DOHH2 (cell line): ENCODE measurements at regions not wholly inside any gene's neighbourhood (a gene's known extent, or its start where the extent isn't known, plus 50 kb on each side); places are given as distances from the start of the nearest gene placed in this dataset.

Experiments
- H3F3A ChIP-seq: fragments of 200-600 bp; sonication (generic), shearing (Covaris generic); 2 replicates; pipeline ENCODE4 v1.6.0; 2016; ENCODE audit warnings: antibody characterized with exemption, mild to moderate bottlenecking; ENCODE audit not compliant: control insufficient read depth, insufficient read depth
- H3K27ac ChIP-seq: fragments of 200-600 bp; sonication (generic); 2 replicates; pipeline ENCODE4 v1.5.1; 2014; ENCODE audit warnings: low read depth, mild to moderate bottlenecking, low read length, moderate library complexity
- H3K27me3 ChIP-seq: fragments of 200-600 bp; sonication (generic); 2 replicates; pipeline ENCODE4 v1.6.1; 2014; ENCODE audit warnings: mild to moderate bottlenecking, low read length, mixed read lengths; ENCODE audit not compliant: control insufficient read depth
- H3K36me3 ChIP-seq: fragments of 200-600 bp; sonication (generic); 2 replicates; pipeline ENCODE4 v1.6.1; 2014; ENCODE audit warnings: mild to moderate bottlenecking, low read length, moderate library complexity, mixed read lengths; ENCODE audit not compliant: control insufficient read depth
- H3K4me1 ChIP-seq: fragments of 200-600 bp; sonication (generic); 2 replicates; pipeline ENCODE4 v1.6.1; 2014; ENCODE audit warnings: mild to moderate bottlenecking, low read length, mixed read lengths; ENCODE audit not compliant: control insufficient read depth
- H3K4me2 ChIP-seq: fragments of 200-600 bp; sonication (generic); 2 replicates; pipeline ENCODE4 v1.6.0; 2014; ENCODE audit warnings: mild to moderate bottlenecking, low read length, moderate library complexity
- H3K4me3 ChIP-seq: fragments of 200-600 bp; sonication (generic); 2 replicates; pipeline ENCODE4 v1.5.1; 2014; ENCODE audit warnings: mild to moderate bottlenecking, low read length, mixed read lengths
- H3K79me2 ChIP-seq: fragments of 200-600 bp; sonication (generic); 2 replicates; pipeline ENCODE4 v1.6.1; 2014; ENCODE audit warnings: mild to moderate bottlenecking, low read length, mixed read lengths; ENCODE audit not compliant: control insufficient read depth
- H3K9me2 ChIP-seq: fragments of 200-600 bp; sonication (generic); replicated peaks from 2 replicates; pipeline ENCODE4 v1.6.1; 2014; ENCODE audit warnings: mild to moderate bottlenecking, low read length, mixed read lengths; ENCODE audit not compliant: control insufficient read depth
- H3K9me3 ChIP-seq: fragments of 200-600 bp; sonication (generic); 2 replicates; pipeline ENCODE4 v1.6.1; 2014; ENCODE audit warnings: antibody characterized with exemption, low read length, mixed read lengths; ENCODE audit not compliant: control insufficient read depth, insufficient read depth
- H4K20me1 ChIP-seq: fragments of 200-600 bp; sonication (generic); 2 replicates; pipeline ENCODE4 v1.6.0; 2014; ENCODE audit warnings: low read depth, mild to moderate bottlenecking, antibody characterized with exemption, low read length, moderate library complexity; ENCODE audit not compliant: control insufficient read depth, insufficient read depth
- EZH2phosphoT487 ChIP-seq: fragments of 200-600 bp; sonication (generic); IDR thresholded peaks from 2 replicates; pipeline ENCODE4 v1.6.1; 2017; ENCODE audit warnings: borderline replicate concordance, mild to moderate bottlenecking, antibody characterized with exemption, low read length, moderate library complexity, mixed read lengths
- TF ChIP-seq, protein P1 (sequence below): fragments of 200-600 bp; sonication (generic); IDR thresholded peaks from one replicate; pipeline ENCODE4 v1.5.1; 2014; ENCODE audit warnings: antibody characterized with exemption, mild to moderate bottlenecking, low read depth, low read length; ENCODE audit not compliant: poor library complexity, severe bottlenecking

- Histone ChIP-seq H4K20me1 (no peaks in the 10 kb centered on the region), H3F3A (no peaks in the 10 kb centered on the region), H3K4me2 (no peak overlapping the region), H3K4me1 (no peaks in the 10 kb centered on the region), H3K27ac (no peak overlapping the region), H3K9me2 (no peaks in the 10 kb centered on the region), H3K27me3 (peaks cover 7% of the 10 kb centered on the region; the same call in 1 of the 2 replicates), H3K79me2 (no peaks in the 10 kb centered on the region), H3K4me3 (no peak overlapping the region), H3K36me3 (no peaks in the 10 kb centered on the region), H3K9me3 (peaks cover 5% of the 10 kb centered on the region; the same call in 1 of the 2 replicates)
- TF ChIP-seq EZH2phosphoT487, result no peak
- TF ChIP-seq, protein P1, sequence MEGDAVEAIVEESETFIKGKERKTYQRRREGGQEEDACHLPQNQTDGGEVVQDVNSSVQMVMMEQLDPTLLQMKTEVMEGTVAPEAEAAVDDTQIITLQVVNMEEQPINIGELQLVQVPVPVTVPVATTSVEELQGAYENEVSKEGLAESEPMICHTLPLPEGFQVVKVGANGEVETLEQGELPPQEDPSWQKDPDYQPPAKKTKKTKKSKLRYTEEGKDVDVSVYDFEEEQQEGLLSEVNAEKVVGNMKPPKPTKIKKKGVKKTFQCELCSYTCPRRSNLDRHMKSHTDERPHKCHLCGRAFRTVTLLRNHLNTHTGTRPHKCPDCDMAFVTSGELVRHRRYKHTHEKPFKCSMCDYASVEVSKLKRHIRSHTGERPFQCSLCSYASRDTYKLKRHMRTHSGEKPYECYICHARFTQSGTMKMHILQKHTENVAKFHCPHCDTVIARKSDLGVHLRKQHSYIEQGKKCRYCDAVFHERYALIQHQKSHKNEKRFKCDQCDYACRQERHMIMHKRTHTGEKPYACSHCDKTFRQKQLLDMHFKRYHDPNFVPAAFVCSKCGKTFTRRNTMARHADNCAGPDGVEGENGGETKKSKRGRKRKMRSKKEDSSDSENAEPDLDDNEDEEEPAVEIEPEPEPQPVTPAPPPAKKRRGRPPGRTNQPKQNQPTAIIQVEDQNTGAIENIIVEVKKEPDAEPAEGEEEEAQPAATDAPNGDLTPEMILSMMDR, result no peak
These were observed 75.1 kb upstream of the TCF7L2 start for GRCh38 chr10:112874982-112875381.

GRCh38 chr10:112875476-112876267 is 74.4 kb upstream of the TCF7L2 start:
- no peaks in the 10 kb centered on the region for H3K4me1 ChIP-seq
- no peaks in the 10 kb centered on the region for H3F3A ChIP-seq
- H3K27ac ChIP-seq, result no peak overlapping the region
- peaks cover 7% of the 10 kb centered on the region; the same call in 1 of the 2 replicates for H3K27me3 ChIP-seq
- TF ChIP-seq EZH2phosphoT487, result no peak
- TF ChIP-seq, protein P1, result no peak
- no peak overlapping the region for H3K4me3 ChIP-seq
- H4K20me1 ChIP-seq, result no peaks in the 10 kb centered on the region
- no peaks in the 10 kb centered on the region for H3K79me2 ChIP-seq
- no peak overlapping the region for H3K4me2 ChIP-seq
- H3K9me2 ChIP-seq, result no peaks in the 10 kb centered on the region
- peaks cover 5% of the 10 kb centered on the region; the same call in 1 of the 2 replicates for H3K9me3 ChIP-seq
- no peaks in the 10 kb centered on the region for H3K36me3 ChIP-seq

DNA sequence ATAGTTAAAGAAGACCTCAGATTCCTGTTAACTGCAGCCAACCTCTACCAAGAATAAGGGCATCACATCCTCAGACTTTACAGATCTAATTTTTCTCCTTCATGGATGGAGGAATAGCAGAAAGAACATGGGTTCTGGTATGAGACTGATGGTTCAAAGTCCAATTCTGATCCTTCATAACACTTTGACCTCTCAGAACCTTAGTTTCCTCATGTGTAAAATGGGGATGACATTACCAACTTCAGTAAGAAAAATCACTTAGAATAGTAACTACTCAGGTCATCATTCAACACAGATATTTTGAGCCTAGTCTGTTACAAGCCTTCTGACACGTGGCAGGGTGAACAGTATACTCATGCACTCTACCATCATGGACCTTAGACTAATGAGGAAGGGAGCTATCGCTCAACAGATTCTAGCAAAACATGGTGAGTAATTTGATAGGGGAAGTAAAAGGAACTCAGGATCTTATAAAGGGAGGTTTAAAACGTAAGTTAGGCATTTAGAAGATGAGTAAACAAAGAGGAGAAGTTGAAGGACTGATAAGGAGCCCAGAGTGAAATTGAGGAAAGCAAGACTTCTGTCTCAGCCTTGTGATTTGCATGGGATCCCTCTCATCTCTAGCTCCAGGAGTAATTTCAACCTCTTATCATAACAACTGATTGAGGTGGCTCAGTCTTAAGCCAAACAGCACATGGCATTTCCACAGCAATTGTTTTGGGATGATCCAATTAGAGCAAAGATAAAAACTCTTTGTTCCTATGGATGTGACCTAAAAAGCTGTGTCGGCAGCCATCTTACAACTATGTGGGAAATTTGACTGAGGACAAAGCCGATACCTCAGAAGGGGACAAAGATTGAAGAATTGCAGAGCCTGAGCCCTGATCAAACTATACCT is 69.2 kb upstream of the TCF7L2 start:
- Histone ChIP-seq H3K4me1 (no peaks in the 10 kb centered on the region), H3K27ac (no peak overlapping the region), H3K4me3 (no peak overlapping the region), H3K27me3 (peaks cover 13% of the 10 kb centered on the region; the same call in 1 of the 2 replicates), H3K9me3 (no peaks in the 10 kb centered on the region), H3K79me2 (no peaks in the 10 kb centered on the region), H3K36me3 (no peaks in the 10 kb centered on the region), H3F3A (no peaks in the 10 kb centered on the region), H3K9me2 (no peaks in the 10 kb centered on the region), H4K20me1 (no peaks in the 10 kb centered on the region), H3K4me2 (no peak overlapping the region)
- TF ChIP-seq, protein P1, result no peak
- TF ChIP-seq EZH2phosphoT487, result no peak
